ENCODE measurements at regions not wholly inside any gene's neighbourhood (a gene's known extent, or its start where the extent isn't known, plus 50 kb on each side); places are given as distances from the start of the nearest gene placed in this dataset.

DNA sequence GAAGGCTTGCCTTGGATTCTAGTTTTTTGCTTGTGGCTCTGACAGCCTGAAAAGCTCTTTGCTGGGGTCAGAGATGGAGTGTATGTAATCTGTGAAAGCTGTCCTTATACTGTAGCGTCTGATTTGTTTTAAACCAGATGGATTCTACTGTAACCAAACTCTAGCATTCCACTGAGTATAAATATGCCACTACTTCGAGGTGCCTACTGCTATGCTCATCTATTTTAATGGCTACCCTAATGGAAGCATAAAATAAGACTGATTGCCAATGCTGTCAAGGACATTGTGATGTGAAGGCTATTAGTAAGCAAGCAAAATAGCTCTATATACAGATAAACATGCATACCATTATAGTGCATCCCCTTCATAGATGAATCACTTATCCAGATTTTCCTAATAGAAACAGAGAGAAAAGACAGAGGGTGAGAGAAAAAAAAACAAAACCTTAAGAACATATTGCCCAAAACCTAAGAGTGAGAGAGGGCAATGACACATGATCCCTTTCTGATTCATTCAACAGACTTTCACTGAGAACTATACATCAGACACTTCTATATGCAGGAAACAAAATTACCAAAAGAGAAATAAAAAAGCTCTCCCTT is 1025.8 kb upstream of the LCORL start:
- Histone ChIP-seq H3K4me1 (ENCODE audit: control insufficient read depth in 2 of 3, insufficient read depth in 2 of 3, low read depth in 1 of 3, low read length in 3 of 3) (no peaks in the 10 kb centered on the region), H3K27ac (ENCODE audit: low read depth in 2 of 2, low read length in 2 of 2) (no peak overlapping the region), H3K27me3 (ENCODE audit: control insufficient read depth, insufficient read depth, low read length) (no peaks in the 10 kb centered on the region), H3K9ac (ENCODE audit: low read length in 3 of 3) (no peak overlapping the region), H3K4me3 (ENCODE audit: low read length in 3 of 3) (no peak overlapping the region), H3K9me3 (ENCODE audit: control insufficient read depth in 2 of 3, insufficient read depth in 1 of 3, low read length in 3 of 3) (no peaks in the 10 kb centered on the region), H3K36me3 (ENCODE audit: control insufficient read depth in 2 of 3, insufficient read depth in 3 of 3, low read length in 3 of 3) (no peaks in the 10 kb centered on the region)
- intact Hi-C loops (cut with DNase I), result no loop called here
- DNase-seq, result no peak
- TF ChIP-seq, protein P1, sequence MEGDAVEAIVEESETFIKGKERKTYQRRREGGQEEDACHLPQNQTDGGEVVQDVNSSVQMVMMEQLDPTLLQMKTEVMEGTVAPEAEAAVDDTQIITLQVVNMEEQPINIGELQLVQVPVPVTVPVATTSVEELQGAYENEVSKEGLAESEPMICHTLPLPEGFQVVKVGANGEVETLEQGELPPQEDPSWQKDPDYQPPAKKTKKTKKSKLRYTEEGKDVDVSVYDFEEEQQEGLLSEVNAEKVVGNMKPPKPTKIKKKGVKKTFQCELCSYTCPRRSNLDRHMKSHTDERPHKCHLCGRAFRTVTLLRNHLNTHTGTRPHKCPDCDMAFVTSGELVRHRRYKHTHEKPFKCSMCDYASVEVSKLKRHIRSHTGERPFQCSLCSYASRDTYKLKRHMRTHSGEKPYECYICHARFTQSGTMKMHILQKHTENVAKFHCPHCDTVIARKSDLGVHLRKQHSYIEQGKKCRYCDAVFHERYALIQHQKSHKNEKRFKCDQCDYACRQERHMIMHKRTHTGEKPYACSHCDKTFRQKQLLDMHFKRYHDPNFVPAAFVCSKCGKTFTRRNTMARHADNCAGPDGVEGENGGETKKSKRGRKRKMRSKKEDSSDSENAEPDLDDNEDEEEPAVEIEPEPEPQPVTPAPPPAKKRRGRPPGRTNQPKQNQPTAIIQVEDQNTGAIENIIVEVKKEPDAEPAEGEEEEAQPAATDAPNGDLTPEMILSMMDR (IDR thresholded peaks at IDR 0.05; ENCODE audit: borderline replicate concordance, extremely low read depth, insufficient read depth), result no peak
- no peak for FAIRE-seq

DNA sequence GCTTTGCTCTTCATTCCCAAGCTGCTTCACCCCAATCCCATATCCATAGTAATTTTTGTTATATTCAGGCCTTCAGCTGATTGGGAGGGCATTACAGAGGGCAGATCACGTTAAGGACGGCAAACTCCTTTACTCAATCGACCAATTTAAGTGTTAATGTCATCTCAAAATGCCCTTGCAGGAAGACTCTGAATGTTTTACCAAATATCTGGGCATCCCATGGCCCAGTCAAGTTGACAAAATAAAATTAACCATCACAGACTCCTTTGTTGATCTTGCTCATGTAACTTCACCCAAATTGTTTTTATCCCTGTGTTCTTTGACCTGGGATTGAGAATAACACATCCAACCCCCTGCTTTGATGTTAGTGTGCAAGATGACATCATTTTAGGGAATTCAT is 1018.3 kb upstream of the LCORL start:
- Histone ChIP-seq H3K9me3 (ENCODE audit: control insufficient read depth in 2 of 3, insufficient read depth in 1 of 3, low read length in 3 of 3) (no peaks in the 10 kb centered on the region), H3K4me1 (ENCODE audit: control insufficient read depth in 2 of 3, insufficient read depth in 2 of 3, low read depth in 1 of 3, low read length in 3 of 3) (no peaks in the 10 kb centered on the region), H3K27ac (ENCODE audit: low read depth in 2 of 2, low read length in 2 of 2) (no peak overlapping the region), H3K27me3 (ENCODE audit: control insufficient read depth, insufficient read depth, low read length) (no peaks in the 10 kb centered on the region), H3K36me3 (ENCODE audit: control insufficient read depth in 2 of 3, insufficient read depth in 3 of 3, low read length in 3 of 3) (no peaks in the 10 kb centered on the region), H3K9ac (ENCODE audit: low read length in 3 of 3) (no peak overlapping the region), H3K4me3 (ENCODE audit: low read length in 3 of 3) (no peak overlapping the region)
- no peak for DNase-seq
- no peak for FAIRE-seq
- TF ChIP-seq, protein P1 (IDR thresholded peaks at IDR 0.05; ENCODE audit: borderline replicate concordance, extremely low read depth, insufficient read depth), result no peak
- intact Hi-C loops (cut with DNase I), result no loop called here

DNA sequence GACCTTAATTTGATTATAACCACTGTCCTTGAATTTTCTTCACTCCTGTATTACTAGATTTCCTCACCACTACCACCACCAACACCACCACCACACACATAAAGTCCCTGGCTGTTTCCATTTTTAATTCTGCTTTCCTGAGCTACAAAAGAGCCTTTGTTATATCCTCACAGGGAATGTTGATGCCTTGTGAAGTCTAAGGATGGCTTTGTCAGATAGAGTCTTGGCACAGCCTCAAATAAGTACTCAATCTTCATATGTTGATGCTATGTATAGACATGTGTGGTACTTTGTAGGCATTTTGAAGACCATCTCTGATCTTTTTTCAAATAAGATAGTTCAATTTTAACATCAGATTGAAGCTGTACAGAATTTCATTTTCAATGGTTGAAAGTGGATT is 1016.7 kb upstream of the LCORL start:
- no peaks in the 10 kb centered on the region for H3K4me1 ChIP-seq (ENCODE audit: control insufficient read depth in 2 of 3, insufficient read depth in 2 of 3, low read depth in 1 of 3, low read length in 3 of 3)
- no peaks in the 10 kb centered on the region for H3K36me3 ChIP-seq (ENCODE audit: control insufficient read depth in 2 of 3, insufficient read depth in 3 of 3, low read length in 3 of 3)
- H3K4me3 ChIP-seq (ENCODE audit: low read length in 3 of 3), result no peak overlapping the region
- no peak for FAIRE-seq
- intact Hi-C loops (cut with DNase I), result no loop called here
- no peaks in the 10 kb centered on the region for H3K27me3 ChIP-seq (ENCODE audit: control insufficient read depth, insufficient read depth, low read length)
- TF ChIP-seq, protein P1 (IDR thresholded peaks at IDR 0.05; ENCODE audit: borderline replicate concordance, extremely low read depth, insufficient read depth), result no peak
- H3K27ac ChIP-seq (ENCODE audit: low read depth in 2 of 2, low read length in 2 of 2), result no peak overlapping the region
- H3K9ac ChIP-seq (ENCODE audit: low read length in 3 of 3), result no peak overlapping the region
- H3K9me3 ChIP-seq (ENCODE audit: control insufficient read depth in 2 of 3, insufficient read depth in 1 of 3, low read length in 3 of 3), result no peaks in the 10 kb centered on the region
- no peak for DNase-seq

All from kidney (tissue), 13 donors.